HK-2 (cell line): ENCODE measurements at regions not wholly inside any gene's neighbourhood (a gene's known extent, or its start where the extent isn't known, plus 50 kb on each side); places are given as distances from the start of the nearest gene placed in this dataset.

ENCODE experiments used
- DNase-seq: peaks from one replicate; pipeline ENCODE4 v3.0.0-alpha.2; 2018; ENCODE audit not compliant: unreplicated experiment

GRCh38 chr14:71466251-71466650 lies 466.0 kb upstream of the RGS6 start:
- no peak for DNase-seq

- DNase-seq, result no peak
These were observed 465.3 kb upstream of the RGS6 start for GRCh38 chr14:71466946-71467345.

GRCh38 chr14:71467361-71467811 lies 464.8 kb upstream of the RGS6 start:
- no peak for DNase-seq

GRCh38 chr14:71468701-71469100 lies 463.5 kb upstream of the RGS6 start:
- DNase-seq, result no peak

- no peak for DNase-seq
These were observed 462.4 kb upstream of the RGS6 start for GRCh38 chr14:71469643-71470335.

GRCh38 chr14:71471634-71472355 lies 460.4 kb upstream of the RGS6 start:
- DNase-seq, result no peak

GRCh38 chr14:71472356-71473340 lies 459.6 kb upstream of the RGS6 start:
- DNase-seq, result no peak

GRCh38 chr14:71473843-71474242 lies 458.4 kb upstream of the RGS6 start:
- DNase-seq, result no peak

GRCh38 chr14:71474301-71475265 lies 457.6 kb upstream of the RGS6 start:
- no peak for DNase-seq

GRCh38 chr14:71475916-71476315 lies 456.3 kb upstream of the RGS6 start:
- no peak for DNase-seq

- no peak for DNase-seq
These were observed 453.7 kb upstream of the RGS6 start for GRCh38 chr14:71478542-71478941.

GRCh38 chr14:71481021-71481654 lies 451.1 kb upstream of the RGS6 start:
- no peak for DNase-seq

- DNase-seq, result no peak
These were observed 449.6 kb upstream of the RGS6 start for GRCh38 chr14:71482671-71483070.

GRCh38 chr14:71483154-71483553 lies 449.1 kb upstream of the RGS6 start:
- no peak for DNase-seq

- no peak for DNase-seq
These were observed 446.4 kb upstream of the RGS6 start for GRCh38 chr14:71485833-71486232.

GRCh38 chr14:71486279-71486678 lies 445.9 kb upstream of the RGS6 start:
- DNase-seq, result no peak

- no peak for DNase-seq
These were observed 444.8 kb upstream of the RGS6 start for GRCh38 chr14:71487449-71487848.

GRCh38 chr14:71487941-71488340 lies 444.3 kb upstream of the RGS6 start:
- no peak for DNase-seq

GRCh38 chr14:71488703-71489191 lies 443.5 kb upstream of the RGS6 start:
- no peak for DNase-seq

- DNase-seq, result no peak
These were observed 442.5 kb upstream of the RGS6 start for GRCh38 chr14:71489742-71490141.
